GM13977 (cell line): ENCODE measurements at regions not wholly inside any gene's neighbourhood (a gene's known extent, or its start where the extent isn't known, plus 50 kb on each side); places are given as distances from the start of the nearest gene placed in this dataset.

Experiments used
- DNase-seq: peaks from one replicate; pipeline ENCODE4 v3.0.0; 2012; ENCODE audit warnings: low spot score
- in situ Hi-C: fragments of 300-500 bp; cut with MboI; formaldehyde crosslinking; loops from one replicate; pipeline ENCODE4 v1.12.0; 2022; ENCODE audit warnings: low sequenced_read_pairs, low pct_unique_long_range_greater_than_20kb, mixed read lengths, inconsistent platforms; ENCODE audit not compliant: unreplicated experiment
- TF ChIP-seq, protein P1 (sequence below): IDR thresholded peaks from 2 replicates; pipeline ENCODE4 v1.5.1; 2012; ENCODE audit warnings: mild to moderate bottlenecking, control low read depth; ENCODE audit not compliant: insufficient read depth; ENCODE audit errors: extremely low read depth, missing control alignments

DNA sequence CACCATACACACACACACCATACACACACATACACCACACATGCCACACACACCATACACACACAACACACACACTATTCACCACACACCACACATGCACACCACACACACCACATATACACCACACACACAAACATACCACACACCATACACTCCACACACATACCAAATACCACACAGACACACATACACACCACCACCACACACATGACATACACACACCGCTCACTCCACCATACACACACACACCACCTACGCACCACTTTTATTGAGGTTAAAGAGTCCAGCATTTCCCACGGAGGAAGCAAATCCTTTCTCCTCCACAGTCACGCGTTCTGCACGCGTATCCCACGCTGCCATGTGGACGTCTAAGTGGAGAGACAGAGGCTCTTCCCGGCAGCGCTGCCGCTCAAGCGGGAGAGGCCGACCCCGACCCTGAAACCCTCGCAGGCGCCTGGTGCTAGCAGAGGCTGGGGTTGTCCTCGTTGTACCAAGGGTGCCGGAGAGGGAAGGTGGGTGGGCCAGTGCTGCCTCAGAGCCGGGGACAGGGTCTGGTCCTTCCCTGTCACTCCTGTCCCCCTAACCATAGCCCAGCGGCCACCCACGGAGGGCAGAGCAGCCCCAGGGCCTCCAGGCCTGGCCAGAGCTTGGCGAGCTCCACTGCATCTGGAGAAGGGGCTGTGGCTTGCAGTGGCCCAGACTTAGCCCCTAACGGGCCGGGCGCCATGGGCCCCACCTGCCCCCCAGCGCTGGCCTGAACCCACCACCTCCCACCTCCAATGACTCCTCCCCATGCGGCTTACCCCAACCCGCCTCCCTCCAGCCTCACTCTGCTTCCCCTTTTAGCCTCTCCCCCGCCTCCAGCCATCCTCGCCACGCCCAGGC, 1495.0 kb downstream of the BRD1 start:
- TF ChIP-seq, protein P1, sequence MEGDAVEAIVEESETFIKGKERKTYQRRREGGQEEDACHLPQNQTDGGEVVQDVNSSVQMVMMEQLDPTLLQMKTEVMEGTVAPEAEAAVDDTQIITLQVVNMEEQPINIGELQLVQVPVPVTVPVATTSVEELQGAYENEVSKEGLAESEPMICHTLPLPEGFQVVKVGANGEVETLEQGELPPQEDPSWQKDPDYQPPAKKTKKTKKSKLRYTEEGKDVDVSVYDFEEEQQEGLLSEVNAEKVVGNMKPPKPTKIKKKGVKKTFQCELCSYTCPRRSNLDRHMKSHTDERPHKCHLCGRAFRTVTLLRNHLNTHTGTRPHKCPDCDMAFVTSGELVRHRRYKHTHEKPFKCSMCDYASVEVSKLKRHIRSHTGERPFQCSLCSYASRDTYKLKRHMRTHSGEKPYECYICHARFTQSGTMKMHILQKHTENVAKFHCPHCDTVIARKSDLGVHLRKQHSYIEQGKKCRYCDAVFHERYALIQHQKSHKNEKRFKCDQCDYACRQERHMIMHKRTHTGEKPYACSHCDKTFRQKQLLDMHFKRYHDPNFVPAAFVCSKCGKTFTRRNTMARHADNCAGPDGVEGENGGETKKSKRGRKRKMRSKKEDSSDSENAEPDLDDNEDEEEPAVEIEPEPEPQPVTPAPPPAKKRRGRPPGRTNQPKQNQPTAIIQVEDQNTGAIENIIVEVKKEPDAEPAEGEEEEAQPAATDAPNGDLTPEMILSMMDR = no peak
- in situ Hi-C loops = no loop called here
- DNase-seq = no peak

DNA sequence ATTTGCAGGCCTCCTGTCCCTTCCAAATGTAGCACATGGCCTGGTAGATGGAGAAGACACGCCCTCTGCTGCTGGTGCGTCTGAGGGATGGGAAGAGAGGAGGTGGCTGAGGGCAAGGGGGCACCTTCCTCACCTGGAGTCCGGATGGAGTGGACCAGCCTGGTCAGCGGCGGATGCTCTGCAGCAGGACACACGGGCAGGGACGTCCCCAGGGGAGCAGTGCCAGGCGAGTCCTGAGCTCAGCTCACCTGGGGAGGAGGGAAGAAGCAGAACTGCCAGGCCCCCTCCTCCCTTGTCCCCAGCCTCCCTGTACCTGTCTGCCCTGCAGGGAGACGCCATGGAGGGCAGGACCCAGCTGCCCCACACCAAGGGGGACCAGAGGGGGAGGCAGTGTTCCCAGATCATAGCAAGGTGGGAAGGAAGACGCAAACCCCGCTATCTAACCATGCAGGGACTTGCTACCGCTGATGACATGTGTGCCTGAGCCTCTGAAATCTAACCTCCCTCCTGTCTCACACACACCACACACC, 1495.9 kb downstream of the BRD1 start:
- TF ChIP-seq, protein P1 = no peak
- in situ Hi-C loops = no loop called here
- DNase-seq = no peak

DNA sequence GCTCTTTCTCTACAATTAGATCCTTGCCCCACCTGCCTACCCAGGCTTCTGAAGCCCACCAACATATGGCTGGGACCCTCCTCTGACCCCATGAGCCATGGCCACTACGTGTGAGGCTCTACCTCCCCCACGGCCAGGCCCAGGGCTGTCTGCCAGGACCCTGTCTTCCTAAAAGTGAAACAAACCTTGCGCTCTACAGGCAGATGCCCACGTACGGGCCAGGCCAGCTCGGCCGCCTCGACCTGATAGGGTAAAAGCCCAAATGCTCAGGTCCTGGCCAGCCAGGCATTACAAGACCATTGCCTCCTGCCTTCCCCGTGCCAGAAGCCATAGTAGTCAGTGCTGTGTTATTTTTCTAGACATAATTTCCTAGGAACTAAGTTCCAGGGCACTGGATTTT, 1496.4 kb downstream of the BRD1 start:
- TF ChIP-seq, protein P1 = no peak
- in situ Hi-C loops = no loop called here
- no peak for DNase-seq

DNA sequence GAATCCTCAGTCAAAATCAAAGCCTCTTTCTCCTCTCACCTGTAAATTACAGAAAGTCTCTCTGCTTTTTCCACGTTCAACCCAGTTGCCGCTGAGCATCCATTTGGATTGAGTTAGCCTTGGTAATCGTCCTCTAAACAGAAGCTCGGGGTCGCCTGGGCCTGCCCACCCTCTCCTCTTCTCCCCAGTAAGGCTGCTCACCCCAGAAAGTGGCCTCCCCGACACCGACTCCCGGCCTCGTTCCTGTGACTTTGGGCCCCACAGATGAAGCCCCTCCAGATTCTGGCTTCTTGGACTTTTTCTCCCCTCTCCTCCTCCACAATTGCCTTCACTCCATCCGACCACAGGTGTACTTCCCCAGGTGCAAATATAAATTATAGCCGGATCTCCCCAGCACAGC, 1500.0 kb downstream of the BRD1 start:
- no peak for DNase-seq
- in situ Hi-C loops = no loop called here

DNA sequence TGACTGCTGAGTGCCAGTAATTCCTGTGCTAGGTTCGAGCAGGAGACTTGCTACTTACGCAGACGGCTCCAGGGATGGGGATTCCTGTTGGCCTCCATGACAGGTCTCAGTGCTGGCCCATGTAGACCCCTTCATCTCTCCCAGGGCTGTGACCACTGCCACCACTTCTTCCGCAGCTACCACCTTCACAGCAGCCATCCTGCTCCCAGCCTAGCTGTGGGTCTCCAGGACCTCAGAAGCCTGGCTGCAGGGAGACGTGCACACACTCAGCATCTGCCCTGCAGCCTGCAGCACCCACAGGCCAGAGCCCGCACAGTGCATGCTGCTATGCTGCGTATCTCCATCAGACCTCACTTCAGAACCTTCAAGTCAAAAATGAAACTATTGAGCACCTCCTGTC, 1503.9 kb downstream of the BRD1 start:
- TF ChIP-seq, protein P1 = no peak
- no peak for DNase-seq
- in situ Hi-C loops = no loop called here

More for the DNA sequence above, 1500.0 kb downstream of the BRD1 start:
- TF ChIP-seq, protein P1 = no peak

DNA sequence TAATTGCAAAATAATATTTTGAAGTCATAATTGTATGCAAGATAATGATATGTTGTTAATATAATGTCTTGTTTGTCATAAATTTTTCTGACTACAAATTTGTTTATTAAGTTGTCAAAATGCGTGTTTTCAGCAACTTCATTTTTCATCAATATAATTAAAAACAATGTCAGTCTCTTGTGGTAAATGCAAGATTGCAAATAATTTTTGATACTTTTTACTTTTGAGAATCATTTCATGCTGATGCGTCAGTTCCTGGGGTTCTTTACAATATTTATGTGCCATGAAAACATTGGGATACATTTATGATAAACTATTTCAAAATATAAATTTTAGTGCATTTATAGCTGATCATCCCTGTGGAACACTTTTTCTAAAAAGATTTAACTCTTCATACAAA, 1504.8 kb downstream of the BRD1 start:
- no peak for DNase-seq
- in situ Hi-C loops = no loop called here
- TF ChIP-seq, protein P1 = no peak
